ENCODE measurements at regions not wholly inside any gene's neighbourhood (a gene's known extent, or its start where the extent isn't known, plus 50 kb on each side); places are given as distances from the start of the nearest gene placed in this dataset.

DNA sequence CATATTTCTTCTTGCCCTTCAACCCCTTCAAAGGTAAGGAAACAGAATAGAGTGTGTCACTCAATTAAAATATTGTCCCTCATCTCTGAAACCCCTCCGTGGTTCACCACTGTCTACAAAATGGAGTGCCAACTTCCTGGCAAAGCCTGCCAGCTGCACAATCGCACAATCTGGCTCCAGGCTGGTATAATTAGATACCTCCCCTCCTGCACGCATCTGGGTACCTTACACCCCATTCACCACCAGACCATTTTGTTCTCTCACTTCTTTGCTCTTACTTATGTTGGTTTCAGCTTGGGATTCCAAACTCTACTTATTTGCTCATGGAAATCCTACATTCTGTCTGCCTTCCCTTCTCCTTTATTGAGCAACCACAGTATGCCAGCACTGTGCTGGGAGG, 314.9 kb downstream of the NUAK1 start:
- intact Hi-C loops (cut with micrococcal nuclease; ENCODE audit: unreplicated experiment) (no loop called here), in situ Hi-C loops (cut with MboI) (no loop called here)
- SMC1A ChIA-PET (ENCODE audit: uncharacterized antibody, unreplicated experiment), result no interaction called here
- FAIRE-seq (no peak), ATAC-seq (no peak), DNase-seq (ENCODE audit: low read depth, low spot score) (no peak)
- Histone ChIP-seq H3K79me2 (ENCODE audit: control insufficient read depth, insufficient read depth, low read length) (no peaks in the 10 kb centered on the region), H3K4me1 (ENCODE audit: control insufficient read depth, insufficient read depth, low read length) (no peaks in the 10 kb centered on the region), H3K4me3 (no peak overlapping the region), H3K9me3 (replicated peaks; ENCODE audit: control insufficient read depth, insufficient read depth, low read length) (no peaks in the 10 kb centered on the region), H2AFZ (ENCODE audit: control insufficient read depth, low read depth, low read length) (no peak overlapping the region), H3K9ac (ENCODE audit: control insufficient read depth, insufficient read depth, low read length) (no peak overlapping the region), H4K20me1 (ENCODE audit: control insufficient read depth, insufficient read depth) (no peaks in the 10 kb centered on the region), H3K27me3 (replicated peaks in 1 of 2; ENCODE audit: control insufficient read depth in 2 of 2, insufficient read depth in 2 of 2, low read length in 1 of 2) (no peaks in the 10 kb centered on the region; a peak in 1 of 4 replicates), H3K27ac (ENCODE audit: control insufficient read depth, insufficient read depth) (no peak overlapping the region), H3K36me3 (ENCODE audit: control insufficient read depth in 2 of 2, insufficient read depth in 2 of 2, low read length in 1 of 2) (no peaks in the 10 kb centered on the region), H3K4me2 (ENCODE audit: control insufficient read depth, insufficient read depth) (no peak overlapping the region)
- POLR2A ChIA-PET, result no interaction called here
- no TSS peak for BruUV-seq (replicated peaks)
- 0% methylated on average over 3 of the region's 3 CpGs for WGBS (ENCODE audit: insufficient coverage, insufficient replicate concordance, low lambda C conversion rate, missing lambda C conversion rate)
- TF ChIP-seq RAD21 (IDR thresholded peaks at IDR 0.05; ENCODE audit: insufficient read depth, low read depth, low read length) (no peak), CBX3 (IDR thresholded peaks at IDR 0.05; ENCODE audit: borderline replicate concordance, low read depth) (no peak), MYB (IDR thresholded peaks at IDR 0.05; ENCODE audit: borderline replicate concordance, low read depth, low read length) (no peak), MTA2 (IDR thresholded peaks at IDR 0.05; ENCODE audit: low read depth) (no peak), POLR2AphosphoS5 (IDR thresholded peaks at IDR 0.05; ENCODE audit: low read length) (no peak), BACH1 (IDR thresholded peaks at IDR 0.05; ENCODE audit: borderline replicate concordance) (no peak), PAX8 (IDR thresholded peaks at IDR 0.05) (no peak), TCF3 (IDR thresholded peaks at IDR 0.05; ENCODE audit: borderline replicate concordance, insufficient read depth, low read depth, low read length) (no peak), ZBED1 (IDR thresholded peaks at IDR 0.05; ENCODE audit: borderline replicate concordance) (no peak)
- TF ChIP-seq, protein P1, sequence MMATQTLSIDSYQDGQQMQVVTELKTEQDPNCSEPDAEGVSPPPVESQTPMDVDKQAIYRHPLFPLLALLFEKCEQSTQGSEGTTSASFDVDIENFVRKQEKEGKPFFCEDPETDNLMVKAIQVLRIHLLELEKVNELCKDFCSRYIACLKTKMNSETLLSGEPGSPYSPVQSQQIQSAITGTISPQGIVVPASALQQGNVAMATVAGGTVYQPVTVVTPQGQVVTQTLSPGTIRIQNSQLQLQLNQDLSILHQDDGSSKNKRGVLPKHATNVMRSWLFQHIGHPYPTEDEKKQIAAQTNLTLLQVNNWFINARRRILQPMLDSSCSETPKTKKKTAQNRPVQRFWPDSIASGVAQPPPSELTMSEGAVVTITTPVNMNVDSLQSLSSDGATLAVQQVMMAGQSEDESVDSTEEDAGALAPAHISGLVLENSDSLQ (IDR thresholded peaks at IDR 0.05), result no peak
- TF ChIP-seq, protein P2, sequence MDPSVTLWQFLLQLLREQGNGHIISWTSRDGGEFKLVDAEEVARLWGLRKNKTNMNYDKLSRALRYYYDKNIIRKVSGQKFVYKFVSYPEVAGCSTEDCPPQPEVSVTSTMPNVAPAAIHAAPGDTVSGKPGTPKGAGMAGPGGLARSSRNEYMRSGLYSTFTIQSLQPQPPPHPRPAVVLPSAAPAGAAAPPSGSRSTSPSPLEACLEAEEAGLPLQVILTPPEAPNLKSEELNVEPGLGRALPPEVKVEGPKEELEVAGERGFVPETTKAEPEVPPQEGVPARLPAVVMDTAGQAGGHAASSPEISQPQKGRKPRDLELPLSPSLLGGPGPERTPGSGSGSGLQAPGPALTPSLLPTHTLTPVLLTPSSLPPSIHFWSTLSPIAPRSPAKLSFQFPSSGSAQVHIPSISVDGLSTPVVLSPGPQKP (IDR thresholded peaks at IDR 0.05; ENCODE audit: low read depth, low read length), result no peak
- TF ChIP-seq, protein P3, sequence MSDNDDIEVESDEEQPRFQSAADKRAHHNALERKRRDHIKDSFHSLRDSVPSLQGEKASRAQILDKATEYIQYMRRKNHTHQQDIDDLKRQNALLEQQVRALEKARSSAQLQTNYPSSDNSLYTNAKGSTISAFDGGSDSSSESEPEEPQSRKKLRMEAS (IDR thresholded peaks at IDR 0.05; ENCODE audit: low read depth, low read length), result no peak
- TF ChIP-seq, protein P4, sequence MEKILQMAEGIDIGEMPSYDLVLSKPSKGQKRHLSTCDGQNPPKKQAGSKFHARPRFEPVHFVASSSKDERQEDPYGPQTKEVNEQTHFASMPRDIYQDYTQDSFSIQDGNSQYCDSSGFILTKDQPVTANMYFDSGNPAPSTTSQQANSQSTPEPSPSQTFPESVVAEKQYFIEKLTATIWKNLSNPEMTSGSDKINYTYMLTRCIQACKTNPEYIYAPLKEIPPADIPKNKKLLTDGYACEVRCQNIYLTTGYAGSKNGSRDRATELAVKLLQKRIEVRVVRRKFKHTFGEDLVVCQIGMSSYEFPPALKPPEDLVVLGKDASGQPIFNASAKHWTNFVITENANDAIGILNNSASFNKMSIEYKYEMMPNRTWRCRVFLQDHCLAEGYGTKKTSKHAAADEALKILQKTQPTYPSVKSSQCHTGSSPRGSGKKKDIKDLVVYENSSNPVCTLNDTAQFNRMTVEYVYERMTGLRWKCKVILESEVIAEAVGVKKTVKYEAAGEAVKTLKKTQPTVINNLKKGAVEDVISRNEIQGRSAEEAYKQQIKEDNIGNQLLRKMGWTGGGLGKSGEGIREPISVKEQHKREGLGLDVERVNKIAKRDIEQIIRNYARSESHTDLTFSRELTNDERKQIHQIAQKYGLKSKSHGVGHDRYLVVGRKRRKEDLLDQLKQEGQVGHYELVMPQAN (conservative IDR thresholded peaks at IDR 0.05), result no peak
- TF ChIP-seq, protein P5, sequence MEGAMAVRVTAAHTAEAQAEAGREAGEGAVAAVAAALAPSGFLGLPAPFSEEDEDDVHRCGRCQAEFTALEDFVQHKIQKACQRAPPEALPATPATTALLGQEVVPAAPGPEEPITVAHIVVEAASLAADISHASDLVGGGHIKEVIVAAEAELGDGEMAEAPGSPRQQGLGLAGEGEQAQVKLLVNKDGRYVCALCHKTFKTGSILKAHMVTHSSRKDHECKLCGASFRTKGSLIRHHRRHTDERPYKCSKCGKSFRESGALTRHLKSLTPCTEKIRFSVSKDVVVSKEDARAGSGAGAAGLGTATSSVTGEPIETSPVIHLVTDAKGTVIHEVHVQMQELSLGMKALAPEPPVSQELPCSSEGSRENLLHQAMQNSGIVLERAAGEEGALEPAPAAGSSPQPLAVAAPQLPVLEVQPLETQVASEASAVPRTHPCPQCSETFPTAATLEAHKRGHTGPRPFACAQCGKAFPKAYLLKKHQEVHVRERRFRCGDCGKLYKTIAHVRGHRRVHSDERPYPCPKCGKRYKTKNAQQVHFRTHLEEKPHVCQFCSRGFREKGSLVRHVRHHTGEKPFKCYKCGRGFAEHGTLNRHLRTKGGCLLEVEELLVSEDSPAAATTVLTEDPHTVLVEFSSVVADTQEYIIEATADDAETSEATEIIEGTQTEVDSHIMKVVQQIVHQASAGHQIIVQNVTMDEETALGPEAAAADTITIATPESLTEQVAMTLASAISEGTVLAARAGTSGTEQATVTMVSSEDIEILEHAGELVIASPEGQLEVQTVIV (IDR thresholded peaks at IDR 0.05; ENCODE audit: borderline replicate concordance, partially characterized antibody), result no peak
- CTCF ChIA-PET, result no interaction called here
- RAD21 ChIA-PET (ENCODE audit: unreplicated experiment), result no interaction called here
